Breast epithelium (tissue), 4 donors: ENCODE measurements at regions not wholly inside any gene's neighbourhood (a gene's known extent, or its start where the extent isn't known, plus 50 kb on each side); places are given as distances from the start of the nearest gene placed in this dataset.

Source experiments
- DNase-seq, 2 donors: peaks; one replicate each; pipeline ENCODE4 v3.0.0-alpha.2; 2019; ENCODE audit warnings: low spot score in 2 of 2
- H3K27ac ChIP-seq, 2 donors: fragments of 200-600 bp; sonication (generic) in 1 of 2; one replicate each; pipeline ENCODE4 v1.5.1; 2016 to 2019; ENCODE audit warnings: mild to moderate bottlenecking in 1 of 2
- H3K27me3 ChIP-seq, 2 donors: fragments of 200-600 bp; sonication (generic) in 1 of 2; one replicate each; pipeline versions ENCODE4 v1.5.1 to v1.6.0; 2017 to 2019; ENCODE audit warnings: control low read depth in 1 of 2, mild to moderate bottlenecking in 1 of 2
- H3K36me3 ChIP-seq: fragments of 200-600 bp; one replicate; pipeline ENCODE4 v1.5.1; 2019
- H3K4me1 ChIP-seq, 2 donors: fragments of 200-600 bp; sonication (generic); one replicate each; pipeline ENCODE4 v1.5.1; 2016 to 2019; ENCODE audit warnings: control low read depth in 1 of 2
- H3K4me3 ChIP-seq, 3 donors: fragments of 200-600 bp; sonication (generic); 1 replicate in 2 of 3; 2 replicates in 1 of 3; pipeline ENCODE4 v1.5.1; 2016 to 2019; ENCODE audit warnings: mild to moderate bottlenecking in 3 of 3, moderate library complexity in 2 of 3
- H3K9me3 ChIP-seq, 2 donors: fragments of 200-600 bp; sonication (generic) in 1 of 2; one replicate each; pipeline ENCODE4 v1.5.1; 2016 to 2019; ENCODE audit warnings: control low read depth in 1 of 2
- POLR2A ChIP-seq: fragments of 450-650 bp; IDR thresholded peaks from one replicate; pipeline ENCODE4 v1.6.1; 2016; ENCODE audit warnings: antibody characterized with exemption, mild to moderate bottlenecking, moderate library complexity
- POLR2AphosphoS5 ChIP-seq, 3 donors: sonication (generic); formaldehyde crosslinking; IDR thresholded peaks; one replicate each; pipeline ENCODE4 v1.6.1; 2017; ENCODE audit warnings: antibody characterized with exemption in 3 of 3
- intact Hi-C: fragments of 100-400 bp; cut with DNase I; formaldehyde crosslinking; loops from one replicate; pipeline ENCODE4 v1.15.1; 2023; ENCODE audit warnings: low total_unique reads
- TF ChIP-seq, protein P1 (sequence below), 3 donors: fragments of 450-650 bp; IDR thresholded peaks; one replicate each; pipeline ENCODE4 v1.5.1; 2016 to 2017; ENCODE audit warnings: antibody characterized with exemption in 3 of 3, mild to moderate bottlenecking in 3 of 3, moderate library complexity in 3 of 3

DNA sequence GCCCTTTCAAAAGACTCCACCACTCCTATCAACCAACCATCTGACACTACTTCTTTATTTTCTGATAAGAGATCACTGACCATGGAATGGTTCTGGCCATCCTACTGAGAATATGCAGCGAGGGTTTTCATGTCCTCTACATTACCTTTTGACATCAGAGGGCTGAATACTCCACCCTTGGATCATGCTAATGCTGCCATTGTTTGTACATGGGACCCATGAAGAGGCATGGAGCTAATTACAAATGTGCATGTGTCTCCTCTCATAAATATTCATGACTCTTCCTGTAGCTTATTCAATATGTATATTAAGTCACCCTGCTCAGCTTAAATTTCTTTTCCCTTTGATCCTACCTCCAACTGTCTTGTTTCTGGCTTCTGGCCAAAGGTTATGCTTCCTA lies 1065.8 kb upstream of the GHITM start:
- Histone ChIP-seq H3K4me1 (no peaks in the 10 kb centered on the region), H3K4me3 (no peak overlapping the region), H3K27ac (no peak overlapping the region), H3K36me3 (no peaks in the 10 kb centered on the region), H3K27me3 (no peaks in the 10 kb centered on the region), H3K9me3 (no peaks in the 10 kb centered on the region)
- intact Hi-C loops, result no loop called here
- DNase-seq, result no peak
- TF ChIP-seq, protein P1, sequence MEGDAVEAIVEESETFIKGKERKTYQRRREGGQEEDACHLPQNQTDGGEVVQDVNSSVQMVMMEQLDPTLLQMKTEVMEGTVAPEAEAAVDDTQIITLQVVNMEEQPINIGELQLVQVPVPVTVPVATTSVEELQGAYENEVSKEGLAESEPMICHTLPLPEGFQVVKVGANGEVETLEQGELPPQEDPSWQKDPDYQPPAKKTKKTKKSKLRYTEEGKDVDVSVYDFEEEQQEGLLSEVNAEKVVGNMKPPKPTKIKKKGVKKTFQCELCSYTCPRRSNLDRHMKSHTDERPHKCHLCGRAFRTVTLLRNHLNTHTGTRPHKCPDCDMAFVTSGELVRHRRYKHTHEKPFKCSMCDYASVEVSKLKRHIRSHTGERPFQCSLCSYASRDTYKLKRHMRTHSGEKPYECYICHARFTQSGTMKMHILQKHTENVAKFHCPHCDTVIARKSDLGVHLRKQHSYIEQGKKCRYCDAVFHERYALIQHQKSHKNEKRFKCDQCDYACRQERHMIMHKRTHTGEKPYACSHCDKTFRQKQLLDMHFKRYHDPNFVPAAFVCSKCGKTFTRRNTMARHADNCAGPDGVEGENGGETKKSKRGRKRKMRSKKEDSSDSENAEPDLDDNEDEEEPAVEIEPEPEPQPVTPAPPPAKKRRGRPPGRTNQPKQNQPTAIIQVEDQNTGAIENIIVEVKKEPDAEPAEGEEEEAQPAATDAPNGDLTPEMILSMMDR (IDR thresholded peaks at IDR 0.05), result no peak
- TF ChIP-seq POLR2AphosphoS5 (IDR thresholded peaks at IDR 0.05), result no peak
- TF ChIP-seq POLR2A, result no peak

DNA sequence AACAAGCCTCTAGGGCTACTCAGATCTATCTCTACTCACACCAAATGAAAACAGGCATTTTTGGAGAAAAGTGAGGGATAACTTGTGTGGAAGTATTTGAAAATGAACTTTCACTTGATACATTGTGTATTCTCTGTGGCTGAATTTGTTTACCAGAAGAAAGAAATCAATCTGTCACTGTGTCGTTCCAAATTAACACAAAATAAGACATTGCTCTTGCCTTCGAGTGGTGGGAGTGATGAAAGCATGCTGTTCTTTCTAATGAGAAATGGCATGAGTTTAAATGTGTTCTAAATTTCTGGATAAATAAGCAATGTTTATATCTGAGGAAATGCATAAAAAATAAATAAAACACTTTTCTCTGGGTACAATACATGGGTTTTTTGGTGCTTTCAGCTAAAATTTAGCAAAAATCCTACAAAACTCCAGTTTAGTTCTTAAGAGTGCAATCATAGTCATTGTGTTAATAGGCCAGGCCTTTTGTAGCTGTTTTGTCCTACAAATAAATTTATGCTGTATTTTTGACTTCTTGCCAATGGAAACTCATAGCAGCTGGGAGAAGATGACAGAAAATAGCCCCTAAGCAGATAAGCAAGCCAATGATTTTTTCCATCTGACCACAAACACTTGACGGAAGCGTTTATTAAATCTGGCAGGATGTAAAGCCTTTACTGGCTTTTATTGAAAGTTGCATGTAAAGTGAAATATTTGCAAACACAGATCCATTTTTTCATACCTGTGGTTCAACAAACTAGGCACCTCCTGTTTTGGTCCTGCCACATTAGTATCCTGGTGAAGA lies 1064.1 kb upstream of the GHITM start:
- no peak for DNase-seq
- intact Hi-C loops, result no loop called here
- Histone ChIP-seq H3K9me3 (no peaks in the 10 kb centered on the region), H3K4me3 (no peak overlapping the region), H3K27me3 (no peaks in the 10 kb centered on the region), H3K4me1 (no peaks in the 10 kb centered on the region), H3K27ac (no peak overlapping the region), H3K36me3 (no peaks in the 10 kb centered on the region)
- TF ChIP-seq, protein P1 (IDR thresholded peaks at IDR 0.05), result no peak
- TF ChIP-seq POLR2AphosphoS5 (IDR thresholded peaks at IDR 0.05) (no peak), POLR2A (no peak)

DNA sequence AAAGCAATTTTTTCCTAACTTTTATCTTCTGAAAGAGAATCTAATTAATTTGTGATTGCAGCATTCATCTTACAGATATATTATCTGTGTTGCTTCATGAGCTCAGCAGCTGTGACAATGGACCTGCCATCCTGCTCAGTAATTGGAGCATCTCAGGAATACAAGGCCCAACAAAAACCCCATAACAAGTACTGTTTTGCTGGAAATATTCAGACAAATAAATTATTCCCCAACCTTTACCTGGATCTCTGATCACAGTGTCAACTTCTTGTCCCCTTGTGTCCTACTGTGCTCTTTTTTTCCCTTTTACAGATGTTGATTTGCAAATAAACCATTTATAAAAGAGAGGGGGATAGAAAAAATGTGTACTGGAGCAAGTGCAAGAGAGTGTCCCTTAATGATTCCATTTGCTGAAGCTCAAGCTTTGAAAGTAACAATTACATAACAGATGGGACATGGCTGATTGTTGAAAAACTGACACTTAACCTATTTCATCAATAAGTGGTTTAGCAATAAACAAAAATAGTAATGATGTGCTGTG lies 1063.4 kb upstream of the GHITM start:
- H3K9me3 ChIP-seq, result no peaks in the 10 kb centered on the region
- no peaks in the 10 kb centered on the region for H3K4me1 ChIP-seq
- H3K4me3 ChIP-seq, result no peak overlapping the region
- intact Hi-C loops, result no loop called here
- H3K27me3 ChIP-seq, result no peaks in the 10 kb centered on the region
- no peaks in the 10 kb centered on the region for H3K36me3 ChIP-seq
- TF ChIP-seq POLR2A (no peak), POLR2AphosphoS5 (IDR thresholded peaks at IDR 0.05) (no peak)
- TF ChIP-seq, protein P1 (IDR thresholded peaks at IDR 0.05), result no peak
- no peak overlapping the region for H3K27ac ChIP-seq
- no peak for DNase-seq

GRCh38 chr10:83076443-83076842 lies 1062.9 kb upstream of the GHITM start:
- Histone ChIP-seq H3K9me3 (no peaks in the 10 kb centered on the region), H3K27ac (no peak overlapping the region), H3K4me1 (no peaks in the 10 kb centered on the region), H3K4me3 (no peak overlapping the region), H3K36me3 (no peaks in the 10 kb centered on the region), H3K27me3 (no peaks in the 10 kb centered on the region)
- DNase-seq, result no peak
- intact Hi-C loops, result no loop called here
- TF ChIP-seq POLR2AphosphoS5 (IDR thresholded peaks at IDR 0.05) (no peak), POLR2A (no peak)
- TF ChIP-seq, protein P1 (IDR thresholded peaks at IDR 0.05), result no peak

DNA sequence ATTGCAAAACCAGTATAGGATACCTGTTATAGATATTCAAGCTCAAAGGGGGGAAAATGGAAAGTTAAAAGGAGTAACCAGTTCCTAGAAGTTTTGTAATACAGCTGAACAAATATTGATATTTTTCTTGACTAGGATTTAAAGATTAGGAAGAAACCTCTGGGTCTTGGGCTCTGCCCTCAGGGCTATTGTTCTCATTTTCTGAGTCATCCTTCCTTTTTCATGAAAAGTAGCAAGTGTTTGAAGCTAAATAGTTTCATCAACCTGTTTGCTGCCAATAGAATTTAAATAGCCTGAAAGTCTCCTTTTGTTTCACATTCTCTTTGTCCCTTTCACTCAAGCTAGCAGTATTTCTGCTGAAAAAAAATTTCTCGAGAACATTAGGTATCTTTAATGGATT lies 1061.1 kb upstream of the GHITM start:
- Histone ChIP-seq H3K9me3 (no peaks in the 10 kb centered on the region), H3K27me3 (no peaks in the 10 kb centered on the region), H3K4me1 (no peaks in the 10 kb centered on the region), H3K36me3 (no peaks in the 10 kb centered on the region), H3K27ac (no peak overlapping the region), H3K4me3 (no peak overlapping the region)
- no peak for DNase-seq
- intact Hi-C loops, result no loop called here
- TF ChIP-seq, protein P1 (IDR thresholded peaks at IDR 0.05), result no peak
- TF ChIP-seq POLR2AphosphoS5 (IDR thresholded peaks at IDR 0.05) (no peak), POLR2A (no peak)
